GM19467 (cell line): ENCODE measurements at regions not wholly inside any gene's neighbourhood (a gene's known extent, or its start where the extent isn't known, plus 50 kb on each side); places are given as distances from the start of the nearest gene placed in this dataset.
"Not testable (repeated sequence)": the region's sequence is repeated elsewhere in the genome, so short reads cannot be mapped to it uniquely, and the experiment has no call there.

Experiments
- ATAC-seq: cut with Tn5 transposase; IDR thresholded peaks from one replicate; pipeline ENCODE4 v1.9.1; 2021; ENCODE audit warnings: mild to moderate bottlenecking, moderate library complexity; ENCODE audit not compliant: unreplicated experiment

DNA sequence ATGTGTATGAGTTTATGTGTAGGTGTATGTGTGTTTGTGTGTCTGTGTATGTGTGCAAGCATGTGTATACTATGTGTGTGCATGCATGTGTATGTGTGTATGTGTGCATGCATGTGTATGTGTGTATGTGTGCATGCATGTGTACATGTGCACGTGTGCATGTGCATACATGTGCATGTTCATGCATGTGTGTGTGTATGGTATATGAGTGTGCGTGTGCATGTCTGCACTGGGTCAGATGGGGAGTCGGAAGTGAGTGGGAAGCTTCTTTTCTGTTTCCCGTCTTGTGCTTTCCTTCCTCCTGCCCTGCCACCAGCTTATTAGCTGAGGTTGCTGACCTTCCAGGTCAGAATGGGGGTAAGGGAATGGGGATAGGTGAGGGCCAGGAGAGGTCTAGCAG, 174.7 kb downstream of the MAP2K4 start:
- ATAC-seq = no peak

DNA sequence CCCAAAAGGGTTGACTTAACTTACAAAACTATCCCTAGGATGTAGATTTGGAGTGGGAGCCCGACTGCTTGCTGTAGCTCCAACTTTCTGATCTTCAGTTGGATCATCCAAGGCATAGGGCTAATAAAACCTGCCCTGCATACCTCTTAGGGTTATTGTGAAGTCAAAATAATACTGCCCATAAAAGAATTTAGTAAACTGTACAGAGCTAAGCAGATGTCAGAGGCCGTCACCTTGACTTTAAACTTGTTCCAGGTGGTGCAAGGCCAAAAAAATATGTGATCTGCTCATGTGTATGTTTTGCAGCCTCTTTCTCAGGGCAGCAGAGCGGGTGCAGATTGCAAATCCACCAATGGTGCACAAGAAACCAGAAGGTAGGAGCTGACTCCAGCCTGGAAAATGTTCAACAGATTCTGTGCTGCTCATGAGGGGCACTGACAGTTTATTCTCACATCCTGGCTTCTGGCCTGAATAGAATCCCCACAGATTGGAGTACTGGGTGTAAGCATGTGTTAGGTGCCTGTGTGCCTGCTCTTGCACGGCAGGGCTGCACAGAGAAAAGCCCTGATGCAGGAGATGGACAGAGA, 180.7 kb downstream of the MAP2K4 start:
- ATAC-seq = no peak

DNA sequence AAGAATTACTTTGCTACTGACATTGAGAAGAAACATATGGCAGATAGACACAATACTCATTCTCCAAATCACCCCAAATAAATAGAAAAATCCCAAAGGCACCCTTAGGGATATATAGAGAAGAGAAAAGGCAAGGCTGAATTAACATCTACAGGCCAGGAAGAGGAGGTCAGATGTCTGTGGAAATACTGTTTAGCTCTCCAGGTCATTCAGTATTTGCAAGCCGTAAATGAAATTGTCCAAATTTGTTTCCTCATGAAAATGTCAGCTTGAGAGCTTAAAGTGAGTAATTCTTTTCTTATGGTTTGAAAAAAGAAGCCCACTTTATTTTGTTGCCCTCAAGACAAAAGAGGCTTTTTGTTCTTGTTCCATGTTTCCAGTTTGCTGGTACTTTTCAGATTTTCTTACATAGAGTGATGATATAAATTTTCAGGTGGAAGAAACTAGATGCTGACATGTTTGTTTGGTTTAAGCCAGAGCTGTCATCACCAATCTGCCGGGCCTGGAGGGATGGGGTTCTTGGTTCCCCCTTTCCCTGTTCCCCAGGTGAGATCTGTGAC, 189.0 kb downstream of the MAP2K4 start:
- ATAC-seq = no peak

DNA sequence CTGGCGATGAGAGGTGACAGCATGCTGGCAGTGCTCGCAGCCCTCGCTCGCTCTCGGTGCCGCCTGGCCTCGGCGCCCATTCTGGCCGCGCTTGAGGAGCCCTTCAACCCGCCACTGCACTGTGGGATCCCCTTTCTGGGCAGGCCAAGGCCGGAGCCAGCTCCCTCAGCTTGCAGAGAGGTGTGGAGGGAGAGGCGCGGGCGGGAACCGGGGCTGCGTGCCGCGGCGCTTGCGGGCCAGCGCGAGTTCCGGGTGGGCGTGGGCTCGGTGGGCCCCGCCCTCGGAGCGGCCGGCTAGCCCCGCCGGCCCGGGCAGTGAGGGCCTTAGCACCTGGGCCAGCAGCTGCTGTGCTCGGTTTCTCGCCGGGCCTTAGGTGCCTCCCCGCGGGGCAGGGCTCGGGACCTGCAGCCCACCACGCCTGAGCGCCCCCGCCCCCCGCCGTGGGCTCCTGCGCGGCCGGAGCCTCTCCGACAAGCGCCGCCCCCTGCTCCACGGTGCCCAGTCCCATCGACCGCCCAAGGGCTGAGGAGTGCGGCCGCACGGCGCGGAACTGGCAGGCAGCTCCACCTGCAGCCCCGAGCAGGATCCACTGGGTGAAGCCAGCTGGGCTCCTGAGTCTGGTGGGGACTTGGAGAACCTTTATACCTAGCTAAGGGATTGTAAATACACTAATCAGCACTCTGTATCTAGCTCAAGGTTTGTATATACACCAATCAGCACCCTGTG, 200.2 kb downstream of the MAP2K4 start:
- ATAC-seq = not testable (repeated sequence)

DNA sequence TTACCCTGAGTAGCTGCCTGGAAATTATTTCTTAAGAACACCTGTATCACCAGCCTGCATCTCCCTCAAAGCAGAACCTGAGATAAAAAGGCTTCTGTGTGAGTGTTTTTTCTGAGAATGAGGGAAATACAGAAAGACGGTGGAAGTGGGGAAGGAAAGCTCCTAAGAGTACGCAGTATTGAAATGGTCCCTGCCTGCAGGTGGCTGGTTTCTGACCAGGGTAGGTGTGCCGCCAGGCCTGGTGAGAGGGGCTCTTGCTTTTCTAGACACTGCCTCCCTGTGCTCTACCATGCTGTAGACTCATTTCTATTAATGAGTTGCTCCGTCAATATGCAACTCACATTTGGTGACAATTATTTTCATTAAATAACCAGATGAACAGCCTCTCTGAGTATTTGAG, 201.7 kb downstream of the MAP2K4 start:
- ATAC-seq = no peak

DNA sequence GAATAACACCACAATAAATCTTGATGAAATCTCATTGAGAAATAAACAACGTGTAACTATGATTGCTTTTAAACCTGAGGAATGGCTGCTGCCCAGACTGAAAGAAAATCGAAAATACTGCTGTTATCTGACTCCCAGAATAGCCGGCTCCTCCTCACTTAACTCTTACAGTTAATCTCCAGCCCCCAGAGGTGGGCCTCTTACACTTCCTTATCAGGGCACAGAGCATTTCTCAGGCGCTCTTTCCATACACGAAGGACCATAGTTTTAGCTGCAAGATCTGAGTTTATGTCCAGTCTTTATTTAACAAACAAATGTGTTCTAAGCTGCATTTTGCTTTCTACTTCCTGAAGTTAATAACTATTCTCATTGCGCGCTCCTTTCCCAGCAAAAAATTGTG, 206.9 kb downstream of the MAP2K4 start:
- no peak for ATAC-seq

DNA sequence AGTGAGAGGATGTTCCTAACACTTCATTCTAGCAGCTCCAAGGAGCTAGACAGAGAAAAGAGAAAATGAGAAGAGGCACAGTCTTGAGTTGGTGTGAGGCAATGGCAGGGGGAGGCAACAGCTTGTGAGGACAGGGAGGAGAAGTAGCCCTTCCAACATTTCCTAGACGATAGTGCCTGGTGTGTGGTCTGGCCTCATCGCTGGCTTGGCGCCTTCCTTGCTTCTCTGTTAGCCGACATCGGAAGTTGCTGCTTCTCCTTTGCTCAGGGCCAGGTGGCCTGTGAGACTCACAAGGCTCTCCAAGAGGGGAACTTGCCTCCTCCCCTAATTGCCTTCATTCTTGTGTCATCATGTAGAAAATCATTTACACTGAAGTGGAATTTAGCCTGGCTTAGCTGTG, 208.7 kb downstream of the MAP2K4 start:
- ATAC-seq = no peak

DNA sequence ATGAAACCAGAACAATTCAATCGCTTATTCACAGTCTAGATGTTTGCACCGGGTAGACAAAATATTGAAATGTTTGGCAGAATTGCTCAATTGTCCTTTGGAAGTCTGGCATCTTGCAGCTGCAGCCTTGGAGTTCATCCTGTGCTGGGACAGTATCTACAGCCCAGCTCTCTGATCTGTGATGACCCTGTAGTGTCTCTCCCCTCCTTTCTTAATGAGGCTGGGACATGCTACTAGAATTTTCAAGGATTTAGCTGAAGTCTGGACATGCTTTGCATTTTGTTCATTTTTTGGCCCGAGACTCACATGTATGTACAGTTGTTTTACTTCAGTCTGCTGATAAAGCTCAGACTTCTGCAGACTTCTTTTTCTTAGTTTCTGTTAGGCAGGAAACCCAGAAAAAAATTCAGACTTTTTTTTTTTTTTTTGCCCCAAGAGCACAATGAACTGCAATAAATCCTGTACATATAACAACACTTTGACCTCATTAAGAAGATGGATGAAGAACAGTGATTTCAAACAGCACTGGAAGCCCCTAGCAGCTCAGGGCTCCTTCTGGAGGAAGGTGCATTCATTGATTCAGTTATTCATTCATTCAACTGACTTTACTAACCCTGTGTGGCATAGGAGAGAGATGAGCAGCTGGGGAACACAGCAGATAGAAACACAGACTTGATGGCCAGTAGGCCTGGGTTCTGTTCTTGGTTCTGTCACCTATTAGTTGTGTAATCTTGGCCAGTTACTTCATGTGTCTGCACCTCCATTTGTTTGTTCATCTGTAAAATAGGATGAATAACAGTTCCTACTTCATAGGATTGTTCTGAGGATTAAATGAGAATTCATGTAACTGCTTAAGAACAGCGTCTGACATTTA, 210.0 kb downstream of the MAP2K4 start:
- no peak for ATAC-seq

DNA sequence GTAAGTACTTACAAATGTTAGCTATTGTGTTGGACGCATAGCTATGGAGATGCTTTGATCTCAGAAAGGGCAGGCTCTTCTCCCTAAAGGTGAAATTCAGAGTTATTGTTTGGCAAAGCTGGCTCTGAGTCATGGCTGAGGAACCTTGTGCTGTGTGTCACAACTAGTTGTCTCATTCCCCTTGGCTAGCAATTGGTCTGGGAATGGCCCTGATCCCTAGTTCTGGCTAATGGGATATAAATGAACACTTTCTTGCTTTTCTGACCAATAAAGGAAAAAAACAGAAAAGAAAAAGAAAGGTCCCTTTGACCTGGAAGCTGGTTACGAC, 210.6 kb downstream of the MAP2K4 start:
- ATAC-seq = no peak

DNA sequence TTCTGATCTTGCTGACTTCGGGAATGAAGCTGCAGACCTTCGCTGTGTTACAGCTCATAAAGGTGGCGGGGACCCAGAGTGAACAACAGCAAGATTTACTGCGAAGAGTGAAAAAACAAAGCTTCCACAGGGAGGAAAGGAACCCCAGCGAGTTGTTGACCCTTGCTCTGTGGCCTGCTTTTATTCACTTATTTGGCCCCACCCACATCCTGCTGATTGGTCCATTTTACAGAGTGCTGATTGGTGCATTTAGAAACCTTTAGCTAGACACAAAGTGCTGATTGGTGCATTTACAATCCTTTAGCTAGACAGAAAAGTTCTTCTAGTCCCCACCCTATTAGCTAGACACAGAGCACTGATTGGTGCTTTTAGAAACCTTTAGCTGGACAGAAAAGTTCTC, 218.3 kb downstream of the MAP2K4 start:
- ATAC-seq = not testable (repeated sequence)

DNA sequence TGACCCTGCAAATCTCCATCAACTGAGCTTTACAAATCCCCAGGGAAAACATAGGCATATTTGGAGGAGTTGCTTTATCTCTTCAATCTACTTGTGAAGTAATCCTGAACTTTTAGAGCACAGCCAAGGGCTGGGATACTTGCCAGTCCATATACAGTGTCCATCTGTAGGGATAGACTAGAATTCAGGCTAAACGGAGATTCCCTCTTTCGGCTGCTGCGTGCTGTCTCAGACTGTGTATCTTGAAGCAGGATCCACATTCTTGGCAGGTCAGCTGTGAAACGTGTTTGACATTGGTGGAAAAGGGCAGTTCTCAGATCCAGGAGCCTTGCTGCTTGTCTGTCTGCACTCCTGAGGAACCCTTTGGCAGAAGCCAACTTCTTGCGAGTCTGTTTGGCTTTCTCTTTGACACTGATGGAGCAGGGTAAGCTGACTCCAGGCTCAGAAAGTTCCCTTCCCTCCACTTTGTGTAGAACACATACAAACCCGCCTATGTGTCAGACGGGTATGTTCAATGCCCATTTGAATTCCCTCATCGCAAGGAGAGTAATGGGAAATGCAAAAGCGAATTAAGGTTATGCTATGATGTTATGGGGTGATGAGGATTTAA, 221.8 kb downstream of the MAP2K4 start:
- ATAC-seq = no peak

DNA sequence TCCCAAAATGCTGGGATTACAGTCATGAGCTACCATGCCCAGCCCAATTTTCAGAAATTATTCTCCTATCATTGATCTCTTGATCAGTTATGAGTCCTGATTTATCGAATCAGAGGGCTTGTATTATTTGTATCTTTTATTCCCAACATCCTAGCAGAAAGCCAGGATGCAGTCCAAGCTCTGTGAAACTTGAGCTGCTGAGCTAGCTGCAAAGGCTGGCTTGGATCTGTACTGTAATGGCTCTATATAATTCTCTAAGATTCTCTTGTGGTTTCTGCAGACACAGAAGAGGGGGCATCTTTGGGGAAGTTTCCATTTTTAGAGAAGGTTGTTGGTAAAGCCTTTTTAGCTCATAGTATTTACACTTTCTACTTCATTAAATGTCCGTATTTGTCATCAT, 227.1 kb downstream of the MAP2K4 start:
- ATAC-seq = no peak

DNA sequence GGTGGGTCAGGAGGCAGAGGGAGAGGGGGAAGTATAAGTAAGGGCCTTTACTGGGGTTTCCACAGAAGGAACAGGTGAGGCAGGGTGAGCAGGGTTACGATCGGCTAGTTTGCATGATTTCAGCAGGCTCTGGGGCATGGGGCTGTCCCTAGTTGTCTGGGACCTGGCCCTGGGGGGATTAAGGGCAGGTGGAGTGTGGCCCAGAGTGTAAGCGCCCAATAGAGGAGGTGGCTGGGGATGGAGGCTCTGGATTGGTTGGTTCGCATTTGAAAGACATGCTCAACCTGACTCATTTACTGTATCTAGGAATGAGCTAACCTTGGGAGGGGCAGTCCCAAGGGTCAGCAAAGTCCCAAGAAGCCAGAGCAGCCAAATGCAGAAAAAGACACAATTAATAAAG, 230.3 kb downstream of the MAP2K4 start:
- no peak for ATAC-seq

DNA sequence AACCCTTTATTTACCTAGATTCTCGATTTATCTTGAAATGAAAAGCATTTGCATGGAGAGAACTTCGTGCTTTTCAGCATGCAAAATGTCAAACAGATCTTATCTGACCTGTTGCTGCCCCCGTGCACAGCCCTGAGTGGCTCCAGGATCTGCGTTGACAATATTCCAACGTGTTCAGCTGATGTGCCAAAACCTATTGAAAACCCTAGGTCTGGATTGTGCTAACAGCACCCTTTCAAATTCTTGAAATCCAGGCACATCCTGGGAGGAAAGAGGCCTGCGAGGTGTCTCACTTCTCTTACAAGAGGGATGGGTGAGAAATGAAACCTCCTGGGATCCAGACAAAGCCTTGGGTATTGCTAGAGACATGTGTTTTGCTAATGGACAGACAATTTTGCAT, 231.8 kb downstream of the MAP2K4 start:
- no peak for ATAC-seq

DNA sequence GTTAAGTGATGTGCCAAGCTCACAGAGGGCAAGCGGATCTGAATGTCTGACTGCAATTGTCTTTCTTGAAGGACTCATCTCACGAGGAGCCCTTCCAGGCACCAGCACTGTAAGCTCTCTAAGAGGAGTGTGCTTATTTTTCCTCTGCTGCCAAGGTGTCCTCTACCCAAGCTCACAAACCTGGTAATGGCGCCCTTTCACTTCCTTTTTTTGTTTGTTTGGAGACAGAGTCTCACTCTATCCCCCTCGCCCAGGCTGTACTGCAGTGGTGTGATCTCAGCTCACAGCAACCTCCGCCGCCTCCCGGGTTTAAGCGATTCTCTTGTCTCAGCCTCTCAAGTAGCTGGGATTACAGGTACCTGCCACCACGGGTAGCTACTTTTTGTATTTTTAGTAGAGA, 233.8 kb downstream of the MAP2K4 start:
- no peak for ATAC-seq

DNA sequence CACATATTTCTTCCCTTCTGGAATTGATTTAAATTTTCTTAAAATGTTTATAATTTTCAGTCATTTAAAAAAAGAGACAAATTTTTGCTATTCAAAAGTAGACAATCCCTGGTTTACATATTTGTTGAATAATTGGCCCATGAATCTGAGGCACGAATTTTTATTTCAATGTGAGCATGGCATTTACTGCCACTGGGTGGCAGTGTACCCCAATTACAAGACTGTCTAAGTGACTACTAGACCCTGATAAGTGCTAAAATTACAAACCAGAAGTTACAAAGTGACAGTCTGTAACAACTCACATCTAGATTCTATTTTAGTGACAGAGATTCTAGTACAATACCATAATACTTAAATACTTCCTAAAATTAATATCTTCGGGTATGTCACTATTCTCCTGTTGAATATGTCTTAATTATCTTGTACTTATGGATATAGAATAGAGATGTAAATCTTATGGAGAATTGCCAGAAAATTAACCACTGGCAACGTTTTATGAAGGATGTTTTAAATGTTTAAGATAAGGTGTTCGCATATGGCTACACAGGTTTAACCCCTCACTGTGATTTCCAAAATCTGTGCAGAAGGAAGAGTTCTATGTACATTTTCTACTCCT, 235.8 kb downstream of the MAP2K4 start:
- no peak for ATAC-seq

DNA sequence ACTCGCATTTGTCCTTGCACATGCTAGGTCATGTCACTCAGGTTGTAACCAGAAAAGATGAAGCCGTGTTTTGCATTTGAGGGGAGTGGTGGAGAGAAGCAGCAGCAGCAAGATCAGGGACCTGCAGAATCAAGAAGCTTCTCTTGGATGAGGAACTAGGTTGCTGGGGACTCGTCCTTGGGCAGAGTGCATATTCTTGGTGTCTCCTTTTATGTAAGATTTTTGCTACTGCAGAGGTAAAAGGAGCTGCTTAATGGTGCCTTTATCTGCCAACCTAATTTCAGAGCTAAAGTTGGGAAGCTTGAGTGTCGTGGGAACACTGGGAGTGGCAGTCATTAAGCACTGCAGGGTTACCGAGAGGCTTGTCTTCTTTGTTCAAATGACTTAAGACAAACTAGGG, 236.5 kb downstream of the MAP2K4 start:
- ATAC-seq = no peak

DNA sequence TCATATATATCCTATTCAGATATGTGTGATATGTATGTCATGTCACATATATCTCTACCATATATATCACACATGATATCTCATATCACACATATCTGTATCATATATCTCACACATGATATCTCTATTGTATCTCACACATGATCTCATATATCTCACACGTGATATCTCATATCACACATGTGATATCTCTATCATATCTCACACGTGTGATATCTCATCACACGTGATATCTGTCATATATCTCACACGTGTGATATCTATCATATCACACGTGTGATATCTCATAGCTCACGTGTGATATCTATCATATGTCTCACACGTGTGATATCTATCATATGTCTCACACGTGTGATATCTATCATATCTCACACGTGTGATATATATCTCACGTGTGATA, 240.7 kb downstream of the MAP2K4 start:
- ATAC-seq = no peak

DNA sequence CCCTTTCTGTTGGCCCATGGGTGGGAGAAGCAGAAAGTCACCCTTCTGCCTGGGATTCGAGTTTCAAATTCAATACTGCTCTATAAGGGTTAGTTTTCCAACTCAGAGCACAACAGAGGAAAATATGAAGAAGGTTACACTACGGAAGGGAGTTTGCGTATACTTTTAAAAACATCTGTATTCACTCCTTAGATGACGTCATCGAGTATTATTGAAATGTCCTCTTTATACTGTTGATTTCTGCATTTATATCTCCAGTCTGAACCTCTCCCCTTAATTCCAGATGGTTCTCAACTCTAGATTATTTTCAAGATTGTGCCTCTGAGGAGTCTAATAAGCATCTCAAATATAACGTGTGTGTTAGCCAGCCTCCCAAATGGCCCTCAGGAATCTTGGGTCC, 249.1 kb downstream of the MAP2K4 start:
- no peak for ATAC-seq

DNA sequence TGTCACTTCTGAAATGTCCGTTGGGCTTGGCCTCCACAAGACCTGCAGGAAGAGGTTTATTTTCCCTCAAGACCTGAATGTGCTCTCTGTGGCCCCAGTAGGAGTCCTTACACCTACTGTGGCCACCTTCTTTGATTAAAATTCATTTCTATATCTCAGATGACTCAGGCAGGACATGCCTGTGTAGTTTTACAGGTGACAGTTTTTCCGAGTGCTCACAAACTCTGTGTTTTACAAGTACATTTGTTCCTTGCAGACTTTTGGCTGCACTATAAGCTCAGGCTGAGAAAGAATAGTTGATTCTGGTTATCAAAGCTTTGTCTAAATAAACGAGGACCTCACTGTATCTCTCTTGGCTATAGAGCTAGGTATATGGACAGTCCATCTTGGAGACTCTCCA, 257.1 kb downstream of the MAP2K4 start:
- no peak for ATAC-seq

DNA sequence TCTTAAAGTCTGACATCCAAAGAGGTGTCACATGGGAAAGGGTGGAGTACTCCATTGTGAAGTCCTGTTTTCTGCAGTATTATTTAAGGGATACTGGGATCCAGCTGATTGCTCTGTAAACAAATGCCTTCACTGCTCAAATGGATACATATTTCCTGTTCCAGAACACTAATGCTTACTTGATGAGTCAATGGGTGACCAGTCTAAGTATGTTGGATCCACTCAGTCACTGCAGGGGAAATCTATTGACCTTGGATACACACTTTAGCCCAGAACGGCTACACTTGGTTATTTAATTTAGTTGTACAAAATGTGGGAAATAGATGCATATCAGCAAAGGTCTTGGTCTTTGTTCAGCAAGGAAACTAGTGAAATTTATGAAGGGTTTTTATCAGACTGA, 261.4 kb downstream of the MAP2K4 start:
- ATAC-seq = no peak
